Prostate gland (tissue), 2 donors: ENCODE measurements at regions not wholly inside any gene's neighbourhood (a gene's known extent, or its start where the extent isn't known, plus 50 kb on each side); places are given as distances from the start of the nearest gene placed in this dataset.

Source experiments
- POLR2A ChIP-seq: fragments of 450-650 bp; IDR thresholded peaks from one replicate; pipeline ENCODE4 v1.6.1; 2016; ENCODE audit warnings: antibody characterized with exemption, mild to moderate bottlenecking
- TF ChIP-seq, protein P1 (sequence below), 4 experiments: fragments of 200-600 bp in 2 of 4; fragments of 450-650 bp in 2 of 4; sonication (generic) in 2 of 4; IDR thresholded peaks; 1 replicate in 3 of 4; 2 replicates in 1 of 4; pipeline ENCODE4 v1.5.1; 2016 to 2019; ENCODE audit warnings: antibody characterized with exemption in 4 of 4, mild to moderate bottlenecking in 2 of 4, moderate library complexity in 2 of 4

GRCh38 chr18:66119347-66119746 lies 368.5 kb downstream of the CDH7 start:
- TF ChIP-seq, protein P1, sequence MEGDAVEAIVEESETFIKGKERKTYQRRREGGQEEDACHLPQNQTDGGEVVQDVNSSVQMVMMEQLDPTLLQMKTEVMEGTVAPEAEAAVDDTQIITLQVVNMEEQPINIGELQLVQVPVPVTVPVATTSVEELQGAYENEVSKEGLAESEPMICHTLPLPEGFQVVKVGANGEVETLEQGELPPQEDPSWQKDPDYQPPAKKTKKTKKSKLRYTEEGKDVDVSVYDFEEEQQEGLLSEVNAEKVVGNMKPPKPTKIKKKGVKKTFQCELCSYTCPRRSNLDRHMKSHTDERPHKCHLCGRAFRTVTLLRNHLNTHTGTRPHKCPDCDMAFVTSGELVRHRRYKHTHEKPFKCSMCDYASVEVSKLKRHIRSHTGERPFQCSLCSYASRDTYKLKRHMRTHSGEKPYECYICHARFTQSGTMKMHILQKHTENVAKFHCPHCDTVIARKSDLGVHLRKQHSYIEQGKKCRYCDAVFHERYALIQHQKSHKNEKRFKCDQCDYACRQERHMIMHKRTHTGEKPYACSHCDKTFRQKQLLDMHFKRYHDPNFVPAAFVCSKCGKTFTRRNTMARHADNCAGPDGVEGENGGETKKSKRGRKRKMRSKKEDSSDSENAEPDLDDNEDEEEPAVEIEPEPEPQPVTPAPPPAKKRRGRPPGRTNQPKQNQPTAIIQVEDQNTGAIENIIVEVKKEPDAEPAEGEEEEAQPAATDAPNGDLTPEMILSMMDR (IDR thresholded peaks at IDR 0.05) = no peak
- no peak for TF ChIP-seq POLR2A
